ENCODE measurements at regions not wholly inside any gene's neighbourhood (a gene's known extent, or its start where the extent isn't known, plus 50 kb on each side); places are given as distances from the start of the nearest gene placed in this dataset.

GRCh38 chr2:66036948-66037347 lies 398.0 kb upstream of the MEIS1 start:
- no peak for ATAC-seq
- 89 to 100% methylated on average over 1 of the region's 1 CpG for WGBS, 2 donors
- H3K27ac ChIP-seq: no peak overlapping the region

GRCh38 chr2:66034467-66034866 lies 400.5 kb upstream of the MEIS1 start:
- Histone ChIP-seq H3K27me3 (no peaks in the 10 kb centered on the region), H3K4me3 (no peak overlapping the region), H3K4me1 (no peaks in the 10 kb centered on the region), H3K36me3 (replicated peaks in 1 of 2; ENCODE audit: insufficient read depth in 1 of 2, low read depth in 2 of 2) (no peaks in the 10 kb centered on the region), H3K27ac (no peak overlapping the region), H3K9me3 (no peaks in the 10 kb centered on the region)
- no peak for DNase-seq
- TF ChIP-seq POLR2A (IDR thresholded peaks at IDR 0.05): no peak
- no peak for TF ChIP-seq CTCF (IDR thresholded peaks at IDR 0.05)
- no peak for ATAC-seq
- intact Hi-C loops (cut with DNase I): no loop called here

More at GRCh38 chr2:66036948-66037347, 398.0 kb upstream of the MEIS1 start:
- Histone ChIP-seq H3K4me1 (no peaks in the 10 kb centered on the region), H3K4me3 (no peak overlapping the region), H3K36me3 (replicated peaks in 1 of 2; ENCODE audit: insufficient read depth in 1 of 2, low read depth in 2 of 2) (no peaks in the 10 kb centered on the region), H3K9me3 (no peaks in the 10 kb centered on the region), H3K27me3 (no peaks in the 10 kb centered on the region)
- intact Hi-C loops (cut with DNase I): no loop called here
- no peak for DNase-seq
- no peak for TF ChIP-seq CTCF (IDR thresholded peaks at IDR 0.05)
- no peak for TF ChIP-seq POLR2A (IDR thresholded peaks at IDR 0.05)

GRCh38 chr2:66032226-66032775 lies 402.6 kb upstream of the MEIS1 start:
- TF ChIP-seq POLR2A (IDR thresholded peaks at IDR 0.05) (no peak), CTCF (IDR thresholded peaks at IDR 0.05) (no peak)
- DNase-seq: no peak
- no peak for ATAC-seq
- Histone ChIP-seq H3K4me3 (no peak overlapping the region), H3K27me3 (no peaks in the 10 kb centered on the region), H3K4me1 (no peaks in the 10 kb centered on the region), H3K27ac (no peak overlapping the region), H3K9me3 (no peaks in the 10 kb centered on the region), H3K36me3 (replicated peaks in 1 of 2; ENCODE audit: insufficient read depth in 1 of 2, low read depth in 2 of 2) (no peaks in the 10 kb centered on the region)
- intact Hi-C loops (cut with DNase I): no loop called here
- WGBS, 2 donors: 87 to 95% methylated on average over 1 of the region's 1 CpG

GRCh38 chr2:66031236-66031635 lies 403.7 kb upstream of the MEIS1 start:
- intact Hi-C loops (cut with DNase I): no loop called here
- 69 to 73% methylated on average over 4 of the region's 4 CpGs for WGBS, 2 donors

More at GRCh38 chr2:66031236-66031635, 403.7 kb upstream of the MEIS1 start:
- no peaks in the 10 kb centered on the region for H3K36me3 ChIP-seq (replicated peaks in 1 of 2; ENCODE audit: insufficient read depth in 1 of 2, low read depth in 2 of 2)
- no peaks in the 10 kb centered on the region for H3K4me1 ChIP-seq
- no peaks in the 10 kb centered on the region for H3K27me3 ChIP-seq
- ATAC-seq (no peak), DNase-seq (no peak)
- H3K27ac ChIP-seq: no peak overlapping the region
- no peak for TF ChIP-seq CTCF (IDR thresholded peaks at IDR 0.05)
- no peak overlapping the region for H3K4me3 ChIP-seq
- no peaks in the 10 kb centered on the region for H3K9me3 ChIP-seq
